ENCODE measurements at regions not wholly inside any gene's neighbourhood (a gene's known extent, or its start where the extent isn't known, plus 50 kb on each side); places are given as distances from the start of the nearest gene placed in this dataset.
A peak's percentile ranks its signal among the peaks of the same experiment; 100 is the strongest.

- DNase-seq = no peak
Measured at GRCh38 chr1:55507578-55507931, 292.4 kb upstream of the USP24 start.

GRCh38 chr1:55506740-55507577 lies 291.8 kb upstream of the USP24 start:
- no peak for DNase-seq

- DNase-seq = no peak
Measured at GRCh38 chr1:55505326-55505725, 290.2 kb upstream of the USP24 start.

- no peak for DNase-seq
Measured at GRCh38 chr1:55504306-55504731, 289.2 kb upstream of the USP24 start.

GRCh38 chr1:55503663-55504305 lies 288.6 kb upstream of the USP24 start:
- DNase-seq = no peak

- no peak for DNase-seq
Measured at GRCh38 chr1:55500601-55501000, 285.4 kb upstream of the USP24 start.

GRCh38 chr1:55490547-55490946 lies 275.4 kb upstream of the USP24 start:
- DNase-seq = no peak

GRCh38 chr1:55484173-55484572 lies 269.0 kb upstream of the USP24 start:
- DNase-seq = no peak

GRCh38 chr1:55483523-55483922 lies 268.4 kb upstream of the USP24 start:
- DNase-seq = no peak

- DNase-seq = no peak
Measured at GRCh38 chr1:55481634-55482033, 266.5 kb upstream of the USP24 start.

GRCh38 chr1:55480029-55480795 lies 265.0 kb upstream of the USP24 start:
- DNase-seq = no peak

GRCh38 chr1:55478742-55479141 lies 263.6 kb upstream of the USP24 start:
- peak; percentile 44 for DNase-seq

- DNase-seq = no peak
Measured at GRCh38 chr1:55477953-55478352, 262.8 kb upstream of the USP24 start.

- no peak for DNase-seq
Measured at GRCh38 chr1:55476445-55477015, 261.4 kb upstream of the USP24 start.

- DNase-seq = no peak
Measured at GRCh38 chr1:55474168-55474786, 259.1 kb upstream of the USP24 start.

- DNase-seq = no peak
Measured at GRCh38 chr1:55473661-55474060, 258.5 kb upstream of the USP24 start.

GRCh38 chr1:55472784-55473183 lies 257.6 kb upstream of the USP24 start:
- no peak for DNase-seq

- no peak for DNase-seq
Measured at GRCh38 chr1:55472115-55472514, 257.0 kb upstream of the USP24 start.

GRCh38 chr1:55468142-55468795 lies 253.1 kb upstream of the USP24 start:
- no peak for DNase-seq

- DNase-seq = no peak
Measured at GRCh38 chr1:55466921-55467320, 251.8 kb upstream of the USP24 start.

- DNase-seq = no peak
Measured at GRCh38 chr1:55466373-55466772, 251.2 kb upstream of the USP24 start.

GRCh38 chr1:55464550-55464949 lies 249.4 kb upstream of the USP24 start:
- DNase-seq = no peak
